ENCODE measurements at regions not wholly inside any gene's neighbourhood (a gene's known extent, or its start where the extent isn't known, plus 50 kb on each side); places are given as distances from the start of the nearest gene placed in this dataset.

GRCh38 chr9:135215571-135216161, 128.2 kb downstream of the OLFM1 start:
- no peak for ATAC-seq
- TF ChIP-seq EP300 (IDR thresholded peaks at IDR 0.05) (no peak), POLR2A (IDR thresholded peaks at IDR 0.05) (no peak), POLR2AphosphoS5 (IDR thresholded peaks at IDR 0.05) (no peak), CTCF (IDR thresholded peaks at IDR 0.05) (no peak)
- Histone ChIP-seq H3K9me3 (peaks cover 0 to 12% (median 0%) of the 10 kb centered on the region in 3 donors), H3K27ac (no peak overlapping the region), H3K36me3 (no peaks in the 10 kb centered on the region), H3K4me3 (no peak overlapping the region), H3K27me3 (peaks cover 97% of the 10 kb centered on the region), H3K4me1 (peaks cover 0 to 15% (median 0%) of the 10 kb centered on the region in 3 donors)
- WGBS, 2 donors (ENCODE audit: low coverage in 1 of 2), result 20% methylated on average over 1 of the region's 14 CpGs; no CpG with 5 or more reads in 1 of the 2 donors

DNA sequence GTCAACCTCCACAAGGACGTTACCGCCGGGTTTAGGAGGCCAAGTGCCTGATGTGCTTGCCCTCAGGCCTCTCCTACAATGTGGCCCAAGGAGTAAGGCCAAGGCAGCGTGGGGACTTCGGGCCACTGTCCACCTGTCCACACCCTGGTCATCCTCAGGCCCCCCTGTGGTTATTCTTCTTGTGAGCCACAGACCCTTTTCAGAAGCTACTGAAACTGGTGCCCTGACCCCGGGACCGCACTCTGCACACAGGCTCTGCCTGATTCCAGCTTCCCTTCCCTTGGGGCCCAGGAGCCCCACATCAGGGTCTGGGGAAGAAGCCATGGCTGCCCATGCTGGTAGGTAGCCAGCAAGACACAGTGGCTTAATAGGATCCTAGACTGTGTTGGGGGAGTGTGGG, 128.8 kb downstream of the OLFM1 start:
- Histone ChIP-seq H3K27ac (no peak overlapping the region), H3K36me3 (no peaks in the 10 kb centered on the region), H3K4me3 (no peak overlapping the region), H3K4me1 (peaks cover 0 to 15% (median 0%) of the 10 kb centered on the region in 3 donors), H3K27me3 (peaks cover 97% of the 10 kb centered on the region), H3K9me3 (peaks cover 0 to 6% (median 0%) of the 10 kb centered on the region in 3 donors)
- WGBS, 2 donors (ENCODE audit: low coverage in 1 of 2), result no CpG with 5 or more reads among the region's 7 CpGs
- TF ChIP-seq POLR2AphosphoS5 (IDR thresholded peaks at IDR 0.05) (no peak), CTCF (IDR thresholded peaks at IDR 0.05) (no peak)
- ATAC-seq, result no peak

GRCh38 chr9:135216791-135217441, 129.4 kb downstream of the OLFM1 start:
- ATAC-seq, result no peak
- TF ChIP-seq EP300 (IDR thresholded peaks at IDR 0.05) (no peak), POLR2AphosphoS5 (IDR thresholded peaks at IDR 0.05) (no peak), POLR2A (IDR thresholded peaks at IDR 0.05) (no peak), CTCF (IDR thresholded peaks at IDR 0.05) (no peak)
- no peak overlapping the region for H3K4me3 ChIP-seq
- H3K27me3 ChIP-seq, result peaks cover 97% of the 10 kb centered on the region
- 30 to 36% methylated on average over 12 to 17 of the region's 22 CpGs for WGBS, 2 donors (ENCODE audit: low coverage in 1 of 2)
- no peaks in the 10 kb centered on the region for H3K9me3 ChIP-seq
- H3K36me3 ChIP-seq, result no peaks in the 10 kb centered on the region
- no peak overlapping the region for H3K27ac ChIP-seq
- peaks cover 0 to 15% (median 0%) of the 10 kb centered on the region in 3 donors for H3K4me1 ChIP-seq

DNA sequence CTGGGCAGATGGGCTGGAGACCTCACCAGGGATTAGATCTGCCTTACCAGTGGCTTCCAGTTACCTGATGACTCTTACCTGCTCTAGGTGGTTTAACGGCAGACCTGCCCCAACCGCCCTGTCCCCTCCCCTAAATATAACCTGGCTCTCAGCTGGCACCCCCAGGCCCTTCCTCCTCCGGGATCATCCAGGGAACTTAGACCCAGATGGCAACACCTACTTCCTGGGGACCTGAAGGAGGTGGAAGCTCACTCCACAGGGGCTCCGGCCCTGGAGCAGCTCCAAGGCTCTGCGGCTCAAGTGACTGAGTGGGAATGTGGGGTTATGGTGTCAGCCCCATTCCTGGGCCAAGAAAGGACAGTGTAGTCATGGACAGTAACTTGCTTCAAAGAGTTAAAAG, 130.4 kb downstream of the OLFM1 start:
- Histone ChIP-seq H3K4me1 (peaks cover 0 to 15% (median 0%) of the 10 kb centered on the region in 3 donors), H3K4me3 (no peak overlapping the region), H3K27ac (no peak overlapping the region), H3K9me3 (no peaks in the 10 kb centered on the region), H3K36me3 (no peaks in the 10 kb centered on the region), H3K27me3 (peaks cover 100% of the 10 kb centered on the region)
- ATAC-seq, result no peak
- TF ChIP-seq EP300 (IDR thresholded peaks at IDR 0.05) (no peak), POLR2A (IDR thresholded peaks at IDR 0.05) (no peak), POLR2AphosphoS5 (IDR thresholded peaks at IDR 0.05) (no peak), CTCF (IDR thresholded peaks at IDR 0.05) (no peak)
- 43 to 46% methylated on average over 2 to 3 of the region's 5 CpGs for WGBS, 2 donors (ENCODE audit: low coverage in 1 of 2)
